NCI-H69 (cell line): ENCODE measurements at regions not wholly inside any gene's neighbourhood (a gene's known extent, or its start where the extent isn't known, plus 50 kb on each side); places are given as distances from the start of the nearest gene placed in this dataset.

Source experiments
- DNase-seq: peaks from one replicate; lab custom pipeline; 2025; lab: John Stamatoyannopoulos, UW

GRCh38 chr11:15379483-15379882 is 264.8 kb downstream of the INSC start:
- no peak for DNase-seq

DNA sequence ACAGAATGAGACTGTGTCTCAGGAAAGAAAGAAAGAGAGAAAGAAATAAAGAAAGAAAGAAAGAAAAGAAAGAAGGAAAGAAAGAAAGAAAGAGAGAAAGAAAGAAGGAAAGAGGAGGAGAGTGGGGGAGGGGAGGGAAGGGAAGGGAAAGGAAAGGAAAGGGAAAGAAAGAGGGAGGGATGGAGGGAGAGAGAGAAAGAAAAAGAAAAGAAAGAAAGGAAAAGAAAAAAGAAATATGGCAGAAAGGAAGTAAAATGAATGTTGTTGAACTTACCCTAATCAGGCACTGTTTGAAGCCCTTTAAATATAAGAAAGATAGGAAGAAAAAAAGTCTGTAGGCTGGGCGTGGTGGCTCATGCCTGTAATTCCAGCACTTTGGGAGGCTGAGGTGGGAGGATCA is 276.1 kb downstream of the INSC start:
- DNase-seq, result no peak

GRCh38 chr11:15396778-15397177 is 282.1 kb downstream of the INSC start:
- DNase-seq, result no peak

- DNase-seq, result no peak
Observed at GRCh38 chr11:15406851-15407351, 292.2 kb downstream of the INSC start.

GRCh38 chr11:15412054-15412453 is 297.3 kb downstream of the INSC start:
- DNase-seq, result peak; percentile 99

DNA sequence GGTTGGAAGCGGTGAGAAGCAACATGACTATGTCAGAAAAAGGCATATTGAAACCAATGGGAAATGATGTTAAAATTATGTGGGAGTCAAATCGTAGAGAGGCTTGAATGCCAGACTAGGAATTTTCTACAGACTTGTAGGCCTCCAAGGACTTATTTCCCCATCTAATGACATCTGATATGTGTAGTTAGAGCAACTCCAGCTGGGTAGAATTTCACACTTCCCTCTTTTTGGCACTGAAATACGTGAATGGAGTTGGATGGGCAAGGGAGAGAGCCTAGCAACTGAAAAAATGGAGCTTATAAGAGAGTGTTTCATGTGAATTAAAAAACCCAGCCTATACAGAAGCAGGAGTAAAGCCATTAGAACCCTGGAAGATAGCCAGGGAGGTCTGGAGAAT is 304.2 kb downstream of the INSC start:
- DNase-seq, result peak; percentile 57

DNA sequence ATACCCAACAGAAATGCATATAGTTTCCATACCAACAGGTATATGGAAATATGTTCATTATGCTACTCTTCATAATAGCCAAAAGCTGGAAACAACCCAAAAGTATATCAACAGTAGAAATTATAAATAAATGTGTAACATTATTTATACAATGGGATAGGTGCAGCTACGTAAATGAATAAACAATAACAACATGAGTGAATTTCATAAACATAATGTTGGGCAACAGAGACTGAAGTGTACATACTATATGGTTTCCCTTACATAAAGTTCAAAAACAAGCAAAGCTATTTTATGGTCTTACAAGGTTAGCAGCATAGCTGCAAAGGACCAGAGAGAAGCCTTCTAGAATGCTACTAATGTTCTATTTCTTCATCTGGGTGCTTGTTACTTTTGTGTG is 305.0 kb downstream of the INSC start:
- DNase-seq, result no peak

- DNase-seq, result no peak
Observed at GRCh38 chr11:15430381-15430780, 315.7 kb downstream of the INSC start.

- peak; percentile 41 for DNase-seq
Observed at GRCh38 chr11:15434529-15434928, 319.8 kb downstream of the INSC start.

- DNase-seq, result no peak
Observed at GRCh38 chr11:15446315-15446714, 331.6 kb downstream of the INSC start.

DNA sequence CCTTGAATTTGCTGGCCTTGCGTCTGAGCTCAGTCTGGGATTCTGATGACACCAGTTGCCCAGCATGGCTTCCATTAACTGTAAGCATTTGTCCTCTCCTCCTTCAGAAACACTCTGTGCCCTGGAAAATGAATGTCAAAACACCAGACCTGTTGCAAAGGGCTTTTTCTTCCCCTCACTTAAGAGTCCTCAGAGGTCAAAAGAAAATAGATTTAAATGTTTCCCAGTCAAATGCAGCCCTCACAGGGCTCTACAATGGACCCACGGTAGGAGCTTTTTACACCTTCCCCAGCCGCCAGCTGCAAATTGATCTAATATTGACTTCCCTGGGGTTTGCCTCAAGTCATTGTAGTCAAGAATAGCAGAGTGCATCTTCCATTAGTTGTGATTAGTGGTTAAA is 332.2 kb downstream of the INSC start:
- no peak for DNase-seq

DNA sequence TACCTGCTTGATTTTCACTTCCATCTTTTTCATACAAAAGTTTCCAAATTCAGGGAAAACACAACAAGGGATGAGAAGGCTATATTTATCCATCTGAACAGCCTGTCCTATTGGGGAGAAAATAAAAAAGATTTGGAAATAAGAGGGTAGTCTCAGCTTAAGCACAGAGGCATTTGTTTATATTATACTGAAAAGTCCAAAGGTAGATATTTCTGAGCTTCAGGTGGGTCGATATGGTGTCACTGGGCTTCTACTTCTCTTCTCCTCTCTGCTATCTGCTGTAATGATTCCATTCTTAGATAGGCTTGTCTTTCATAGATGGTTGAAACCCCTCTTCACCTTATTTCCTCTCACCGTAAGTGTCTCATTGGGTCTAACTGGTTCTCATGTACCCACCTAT is 337.0 kb downstream of the INSC start:
- no peak for DNase-seq

- DNase-seq, result no peak
Observed at GRCh38 chr11:15453211-15453765, 338.6 kb downstream of the INSC start.

- no peak for DNase-seq
Observed at GRCh38 chr11:15468466-15468865, 353.7 kb downstream of the INSC start.

GRCh38 chr11:15471048-15471894 is 356.5 kb downstream of the INSC start:
- peak; percentile 92 for DNase-seq

GRCh38 chr11:15471895-15472799 is 357.4 kb downstream of the INSC start:
- DNase-seq, result peak; percentile 99

DNA sequence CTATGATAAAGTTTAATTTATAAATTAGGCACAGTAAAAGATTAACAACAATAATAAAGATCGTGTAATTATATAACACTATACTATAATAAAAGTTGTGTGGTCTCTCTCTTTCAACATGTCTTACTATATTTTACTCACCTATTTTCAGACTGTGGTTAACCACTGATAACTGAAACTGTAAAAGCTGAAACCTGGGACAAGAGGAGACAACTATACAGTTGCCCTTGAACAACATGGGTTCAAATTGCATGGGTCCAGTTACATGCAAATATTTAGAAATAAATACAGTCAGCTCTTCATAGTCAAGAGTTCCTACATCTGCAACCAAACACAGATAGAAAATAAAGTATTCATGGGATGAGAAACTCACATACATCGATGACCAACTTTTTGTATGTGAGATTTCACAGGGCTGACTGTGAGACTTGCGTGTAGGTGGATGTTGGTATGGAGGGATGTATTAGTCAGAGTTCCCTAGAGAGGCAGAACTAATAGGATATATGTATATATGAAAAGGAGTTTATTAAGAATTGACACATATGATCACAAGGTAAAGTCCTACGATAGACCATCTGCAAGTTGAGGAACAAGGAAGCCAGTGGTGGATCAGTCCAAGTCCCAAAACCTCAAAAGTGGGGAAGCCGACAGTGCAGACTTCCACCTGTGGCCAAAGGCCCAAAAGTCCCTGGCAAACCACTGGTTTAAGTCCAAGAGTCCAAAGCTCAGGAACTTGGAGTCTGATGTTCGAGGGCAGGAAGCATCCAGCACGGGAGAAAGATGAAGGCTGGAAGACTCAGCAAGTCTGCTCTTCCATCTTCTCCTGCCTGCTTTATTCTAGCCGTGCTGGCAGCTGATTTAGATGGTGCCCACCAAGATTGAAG is 359.5 kb downstream of the INSC start:
- DNase-seq, result no peak

GRCh38 chr11:15476371-15476917 is 361.7 kb downstream of the INSC start:
- peak; percentile 59 for DNase-seq

DNA sequence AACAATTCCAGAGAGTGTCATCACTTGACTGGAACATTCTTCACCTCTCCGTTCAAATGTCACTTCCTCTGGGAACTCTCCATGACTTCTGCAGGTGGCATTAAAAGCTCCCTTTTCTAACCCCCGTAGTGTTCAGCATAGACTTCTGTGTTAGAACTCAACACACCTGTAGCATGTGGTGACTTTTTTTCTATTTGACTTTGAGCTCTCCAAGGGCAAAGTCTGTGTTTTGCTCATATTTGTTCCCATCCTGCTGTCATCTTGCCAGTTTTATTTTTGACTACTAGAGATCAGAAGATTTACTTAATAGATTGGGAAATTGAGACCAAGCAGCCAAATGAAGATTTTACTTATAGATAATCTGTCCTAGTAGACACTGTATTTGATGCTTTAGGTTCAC is 367.1 kb downstream of the INSC start:
- no peak for DNase-seq

DNA sequence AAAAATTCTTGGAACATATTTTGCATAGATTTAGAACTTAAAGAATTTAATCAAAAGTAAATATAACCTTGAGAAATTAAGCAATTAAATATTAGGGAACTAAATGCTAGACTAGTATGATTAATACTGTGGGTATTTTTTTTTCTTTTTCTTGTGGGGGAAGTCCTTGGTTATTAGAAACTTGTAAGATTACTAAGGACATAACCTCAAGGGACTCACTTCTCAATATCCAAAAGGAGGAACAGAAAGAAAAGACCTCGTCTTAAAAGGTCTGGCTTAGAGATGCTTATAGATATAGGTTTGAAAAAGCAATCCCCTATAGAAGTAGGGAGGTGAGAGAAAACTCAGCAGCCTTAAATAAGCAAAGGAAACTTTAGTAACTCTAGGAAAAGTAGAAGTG is 368.5 kb downstream of the INSC start:
- no peak for DNase-seq

DNA sequence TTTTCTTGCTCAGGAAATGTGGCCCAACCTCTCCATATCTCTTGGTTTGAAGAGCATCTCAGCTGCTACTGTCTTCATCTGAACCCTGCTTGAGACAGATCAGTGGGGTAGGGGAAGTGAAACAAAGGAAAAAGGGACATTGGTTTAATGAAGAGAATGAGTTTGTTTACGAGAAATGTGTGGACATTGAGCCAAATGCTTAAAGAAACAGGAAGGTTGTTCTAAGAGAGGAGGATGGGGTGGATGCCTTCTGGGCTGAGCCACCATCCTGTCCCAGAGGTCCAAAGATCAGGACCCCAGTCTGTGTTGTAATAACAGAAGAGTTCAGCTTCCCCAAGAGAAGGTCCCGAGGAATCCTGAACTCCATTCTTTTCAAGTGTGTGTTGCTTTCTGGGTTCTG is 369.7 kb downstream of the INSC start:
- DNase-seq, result no peak
